Lower leg skin (tissue), 3 donors: ENCODE measurements at regions not wholly inside any gene's neighbourhood (a gene's known extent, or its start where the extent isn't known, plus 50 kb on each side); places are given as distances from the start of the nearest gene placed in this dataset.

Source experiments
- POLR2A ChIP-seq, 2 donors: fragments of 450-650 bp; IDR thresholded peaks; one replicate each; pipeline ENCODE4 v1.6.1; 2016 to 2017; ENCODE audit warnings: antibody characterized with exemption in 2 of 2, mild to moderate bottlenecking in 1 of 2, moderate library complexity in 1 of 2
- TF ChIP-seq, protein P1 (sequence below), 3 donors: fragments of 450-650 bp; IDR thresholded peaks; one replicate each; pipeline ENCODE4 v1.5.1; 2016; ENCODE audit warnings: antibody characterized with exemption in 3 of 3, mild to moderate bottlenecking in 3 of 3, moderate library complexity in 2 of 3

DNA sequence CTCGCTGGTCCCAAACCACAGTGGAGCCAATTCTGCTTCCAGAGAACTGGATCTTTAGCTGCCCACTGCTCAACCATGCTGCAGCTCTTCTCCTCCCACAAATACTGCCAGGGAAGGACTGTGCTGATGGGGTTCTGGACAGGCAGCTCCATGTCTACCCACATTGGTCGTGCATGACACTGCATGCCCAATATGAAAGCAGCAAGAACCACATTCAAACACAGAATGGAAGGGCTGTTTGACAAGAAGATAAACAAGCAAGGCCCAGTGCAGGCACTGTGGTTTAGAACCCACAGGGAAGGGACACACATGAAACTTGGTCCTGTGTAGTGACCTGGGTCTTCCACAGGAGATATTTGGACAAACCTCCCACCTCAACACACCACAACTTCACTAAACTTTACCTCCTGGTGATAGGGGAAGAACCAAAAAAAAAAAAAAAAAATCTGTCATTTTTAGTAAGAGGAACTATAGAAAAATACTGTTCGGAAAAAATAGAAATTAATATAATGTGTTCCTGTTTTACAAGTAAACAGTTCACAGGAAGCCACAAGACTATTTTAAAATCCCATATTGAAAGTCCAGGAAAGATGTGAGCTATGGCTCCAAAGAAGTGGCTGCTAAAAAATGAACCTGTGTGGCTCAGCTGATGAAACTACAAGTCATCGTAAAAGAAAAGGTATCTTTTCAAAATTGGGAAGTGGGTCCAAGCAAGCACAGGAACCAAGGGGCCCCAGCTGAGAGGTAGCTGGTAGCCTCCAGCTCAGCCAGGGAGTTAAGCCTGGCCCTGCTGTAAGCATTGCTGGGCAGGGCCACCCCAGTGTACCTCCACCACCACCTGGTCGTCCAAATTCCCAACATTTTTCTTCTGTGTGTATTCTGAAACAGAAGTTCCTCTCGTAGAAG, 77.7 kb upstream of the ACAN start:
- TF ChIP-seq, protein P1, sequence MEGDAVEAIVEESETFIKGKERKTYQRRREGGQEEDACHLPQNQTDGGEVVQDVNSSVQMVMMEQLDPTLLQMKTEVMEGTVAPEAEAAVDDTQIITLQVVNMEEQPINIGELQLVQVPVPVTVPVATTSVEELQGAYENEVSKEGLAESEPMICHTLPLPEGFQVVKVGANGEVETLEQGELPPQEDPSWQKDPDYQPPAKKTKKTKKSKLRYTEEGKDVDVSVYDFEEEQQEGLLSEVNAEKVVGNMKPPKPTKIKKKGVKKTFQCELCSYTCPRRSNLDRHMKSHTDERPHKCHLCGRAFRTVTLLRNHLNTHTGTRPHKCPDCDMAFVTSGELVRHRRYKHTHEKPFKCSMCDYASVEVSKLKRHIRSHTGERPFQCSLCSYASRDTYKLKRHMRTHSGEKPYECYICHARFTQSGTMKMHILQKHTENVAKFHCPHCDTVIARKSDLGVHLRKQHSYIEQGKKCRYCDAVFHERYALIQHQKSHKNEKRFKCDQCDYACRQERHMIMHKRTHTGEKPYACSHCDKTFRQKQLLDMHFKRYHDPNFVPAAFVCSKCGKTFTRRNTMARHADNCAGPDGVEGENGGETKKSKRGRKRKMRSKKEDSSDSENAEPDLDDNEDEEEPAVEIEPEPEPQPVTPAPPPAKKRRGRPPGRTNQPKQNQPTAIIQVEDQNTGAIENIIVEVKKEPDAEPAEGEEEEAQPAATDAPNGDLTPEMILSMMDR (IDR thresholded peaks at IDR 0.05) = no peak
- no peak for TF ChIP-seq POLR2A (IDR thresholded peaks at IDR 0.05)
